ENCODE measurements at regions not wholly inside any gene's neighbourhood (a gene's known extent, or its start where the extent isn't known, plus 50 kb on each side); places are given as distances from the start of the nearest gene placed in this dataset.
"Not testable (repeated sequence)": the region's sequence is repeated elsewhere in the genome, so short reads cannot be mapped to it uniquely, and the experiment has no call there.

DNA sequence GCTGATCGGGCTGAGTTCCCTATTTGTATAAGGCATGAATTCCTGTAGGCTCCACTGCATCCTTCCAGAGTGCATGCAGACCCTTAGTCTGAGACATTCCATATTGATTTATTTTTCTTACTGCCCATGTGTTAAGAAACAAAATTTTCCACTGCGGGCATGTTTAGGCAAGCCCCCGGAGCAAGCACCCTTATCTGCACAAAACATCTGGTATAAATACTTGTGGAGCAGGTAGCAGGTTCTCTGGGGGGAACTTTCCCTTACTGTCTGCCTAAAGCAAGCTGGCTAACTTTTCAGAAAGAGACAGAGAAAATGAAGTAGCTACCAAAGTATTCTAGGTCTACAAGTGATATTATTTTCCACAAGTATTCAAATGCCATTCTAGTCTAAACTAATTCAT, 1338.5 kb upstream of the PCDH10 start:
- DNase-seq; H3K27me3 Mint-ChIP-seq (ENCODE audit: low read depth); POLR2A ChIA-PET; ATAC-seq; H3K9me3 Mint-ChIP-seq (ENCODE audit: insufficient read depth); CTCF ChIA-PET; H3K27ac Mint-ChIP-seq; H3K36me3 Mint-ChIP-seq (ENCODE audit: low read depth); H3K4me1 Mint-ChIP-seq (ENCODE audit: low read depth); H3K4me3 Mint-ChIP-seq: not testable (repeated sequence)
